ENCODE measurements at regions not wholly inside any gene's neighbourhood (a gene's known extent, or its start where the extent isn't known, plus 50 kb on each side); places are given as distances from the start of the nearest gene placed in this dataset.

- no peaks in the 10 kb centered on the region for H3K36me3 ChIP-seq (ENCODE audit: insufficient read depth, low read length)
- H3F3A ChIP-seq (ENCODE audit: insufficient read depth, low read length, poor library complexity, severe bottlenecking): no peaks in the 10 kb centered on the region
- TF ChIP-seq REST (IDR thresholded peaks at IDR 0.05; ENCODE audit: borderline replicate concordance) (no peak), EZH2 (IDR thresholded peaks at IDR 0.05; ENCODE audit: borderline replicate concordance, insufficient read depth, low read length, poor library complexity, severe bottlenecking) (no peak), MXI1 (conservative IDR thresholded peaks at IDR 0.05; ENCODE audit: poor library complexity, severe bottlenecking) (no peak), POLR2AphosphoS5 (IDR thresholded peaks at IDR 0.05) (no peak), RAD21 (conservative IDR thresholded peaks at IDR 0.05) (no peak), TAF1 (IDR thresholded peaks at IDR 0.05; ENCODE audit: low read depth) (no peak), CTCF (IDR thresholded peaks at IDR 0.05; ENCODE audit: poor library complexity, severe bottlenecking) (no peak), SMC3 (conservative IDR thresholded peaks at IDR 0.05; ENCODE audit: poor library complexity) (no peak), EP300 (conservative IDR thresholded peaks at IDR 0.05; ENCODE audit: poor library complexity, severe bottlenecking) (no peak)
- peaks cover 8% of the 10 kb centered on the region for H3K9me3 ChIP-seq (ENCODE audit: low read length)
- H3K79me2 ChIP-seq (replicated peaks; ENCODE audit: insufficient read depth, low read length): no peaks in the 10 kb centered on the region
- H3K9me2 ChIP-seq (ENCODE audit: insufficient read depth, low read length): no peaks in the 10 kb centered on the region
- no peak overlapping the region for H3K4me3 ChIP-seq (ENCODE audit: low read length)
- H4K20me1 ChIP-seq (ENCODE audit: insufficient read depth): no peaks in the 10 kb centered on the region
- H3K4me2 ChIP-seq (ENCODE audit: low read length): no peak overlapping the region
- H2AFZ ChIP-seq (ENCODE audit: low read depth, low read length): no peak overlapping the region
- H3K9ac ChIP-seq (ENCODE audit: low read length): no peak overlapping the region
- no peak overlapping the region for H3K27ac ChIP-seq (ENCODE audit: low read length)
- H3K27me3 ChIP-seq (ENCODE audit: insufficient read depth, low read depth, low read length): no peaks in the 10 kb centered on the region
Observed at GRCh38 chr2:114201781-114202180, 240.7 kb upstream of the DPP10 start.

- no peaks in the 10 kb centered on the region for H3K27me3 ChIP-seq (ENCODE audit: insufficient read depth, low read depth, low read length)
- H3K36me3 ChIP-seq (ENCODE audit: insufficient read depth, low read length): no peaks in the 10 kb centered on the region
- H3K79me2 ChIP-seq (replicated peaks; ENCODE audit: insufficient read depth, low read length): no peaks in the 10 kb centered on the region
- H3K9ac ChIP-seq (ENCODE audit: low read length): no peak overlapping the region
- H3K4me3 ChIP-seq (ENCODE audit: low read length): no peak overlapping the region
- H3K4me2 ChIP-seq (ENCODE audit: low read length): no peak overlapping the region
- H3F3A ChIP-seq (ENCODE audit: insufficient read depth, low read length, poor library complexity, severe bottlenecking): no peaks in the 10 kb centered on the region
- H2AFZ ChIP-seq (ENCODE audit: low read depth, low read length): no peak overlapping the region
- no peak overlapping the region for H3K27ac ChIP-seq (ENCODE audit: low read length)
- peaks cover 8% of the 10 kb centered on the region for H3K9me3 ChIP-seq (ENCODE audit: low read length)
- no peak for TF ChIP-seq EP300 (conservative IDR thresholded peaks at IDR 0.05; ENCODE audit: poor library complexity, severe bottlenecking)
- no peak for TF ChIP-seq MXI1 (conservative IDR thresholded peaks at IDR 0.05; ENCODE audit: poor library complexity, severe bottlenecking)
- TF ChIP-seq REST (IDR thresholded peaks at IDR 0.05; ENCODE audit: borderline replicate concordance): no peak
- TF ChIP-seq RAD21 (conservative IDR thresholded peaks at IDR 0.05): no peak
- TF ChIP-seq CTCF (IDR thresholded peaks at IDR 0.05; ENCODE audit: poor library complexity, severe bottlenecking): no peak
- no peak for TF ChIP-seq SMC3 (conservative IDR thresholded peaks at IDR 0.05; ENCODE audit: poor library complexity)
- no peak for TF ChIP-seq EZH2 (IDR thresholded peaks at IDR 0.05; ENCODE audit: borderline replicate concordance, insufficient read depth, low read length, poor library complexity, severe bottlenecking)
- TF ChIP-seq TAF1 (IDR thresholded peaks at IDR 0.05; ENCODE audit: low read depth): no peak
- TF ChIP-seq POLR2AphosphoS5 (IDR thresholded peaks at IDR 0.05): no peak
- H4K20me1 ChIP-seq (ENCODE audit: insufficient read depth): no peaks in the 10 kb centered on the region
- H3K9me2 ChIP-seq (ENCODE audit: insufficient read depth, low read length): no peaks in the 10 kb centered on the region
Observed at GRCh38 chr2:114203679-114204078, 238.8 kb upstream of the DPP10 start.
